ENCODE measurements at regions not wholly inside any gene's neighbourhood (a gene's known extent, or its start where the extent isn't known, plus 50 kb on each side); places are given as distances from the start of the nearest gene placed in this dataset.

- TF ChIP-seq ZNF331 (CRISPR knock-in tag; IDR thresholded peaks at IDR 0.05; ENCODE audit: low read depth) (no peak), JUNB (IDR thresholded peaks at IDR 0.05; ENCODE audit: unreplicated experiment) (no peak), REST (IDR thresholded peaks at IDR 0.05; ENCODE audit: unreplicated experiment) (no peak), NANOG (IDR thresholded peaks at IDR 0.05; ENCODE audit: borderline replicate concordance) (no peak), EZH2 (IDR thresholded peaks at IDR 0.05; ENCODE audit: low read depth, unreplicated experiment) (no peak), CREB1 (CRISPR knock-in tag; IDR thresholded peaks at IDR 0.05; ENCODE audit: low read depth) (no peak), STAT1 (IDR thresholded peaks at IDR 0.05; ENCODE audit: unreplicated experiment) (no peak)
These were observed 82.1 kb upstream of the FUT8 start (continued) for GRCh38 chr14:65330416-65330815.

GRCh38 chr14:65331652-65332051, 80.9 kb upstream of the FUT8 start:
- Histone ChIP-seq H3K4me1 (ENCODE audit: insufficient read depth) (peaks cover 29% of the 10 kb centered on the region), H3K79me2 (replicated peaks; ENCODE audit: insufficient read depth) (no peaks in the 10 kb centered on the region), H3K9me2 (ENCODE audit: insufficient read depth) (no peaks in the 10 kb centered on the region; the same call in 1 of the 2 replicates), H3K4me2 (no peak overlapping the region), H2AFZ (no peak overlapping the region), H3K4me3 (no peak overlapping the region), H4K20me1 (replicated peaks; ENCODE audit: insufficient read depth) (no peaks in the 10 kb centered on the region; the same call in 1 of the 2 replicates), H3K27me3 (ENCODE audit: insufficient read depth) (peaks cover 54% of the 10 kb centered on the region), H3K27ac (ENCODE audit: low read depth) (no peak overlapping the region), H3F3A (replicated peaks; ENCODE audit: low read depth) (no peaks in the 10 kb centered on the region), H3K36me3 (ENCODE audit: insufficient read depth) (no peaks in the 10 kb centered on the region)
- H3K4me3 Mint-ChIP-seq, result no peak overlapping the region
- no peaks in the 10 kb centered on the region for H3K9me3 Mint-ChIP-seq
- H3K27me3 Mint-ChIP-seq (ENCODE audit: insufficient read depth, low read depth, poor library complexity), result peaks cover 29% of the 10 kb centered on the region
- peaks cover 34% of the 10 kb centered on the region for H3K4me1 Mint-ChIP-seq
- H3K36me3 Mint-ChIP-seq (ENCODE audit: low read depth), result no peaks in the 10 kb centered on the region
- H3K27ac Mint-ChIP-seq, result no peak overlapping the region
- DNase-seq (ENCODE audit: low spot score), result no peak
- no peak for ATAC-seq
- TF ChIP-seq REST (IDR thresholded peaks at IDR 0.05; ENCODE audit: unreplicated experiment) (no peak), STAT1 (IDR thresholded peaks at IDR 0.05; ENCODE audit: unreplicated experiment) (no peak), ZNF462 (CRISPR knock-in tag; IDR thresholded peaks at IDR 0.05) (no peak), POLR2AphosphoS5 (IDR thresholded peaks at IDR 0.05; ENCODE audit: low read depth) (no peak), ETS1 (IDR thresholded peaks at IDR 0.05) (no peak), EZH2 (IDR thresholded peaks at IDR 0.05; ENCODE audit: low read depth, unreplicated experiment) (no peak), JUNB (IDR thresholded peaks at IDR 0.05; ENCODE audit: unreplicated experiment) (no peak), ZNF331 (CRISPR knock-in tag; IDR thresholded peaks at IDR 0.05; ENCODE audit: low read depth) (no peak), ZNF114 (CRISPR knock-in tag; IDR thresholded peaks at IDR 0.05) (no peak)

Data from GM23338 (cell line).